Fibroblast of villous mesenchyme (primary cell): ENCODE measurements at regions not wholly inside any gene's neighbourhood (a gene's known extent, or its start where the extent isn't known, plus 50 kb on each side); places are given as distances from the start of the nearest gene placed in this dataset.

Source experiments
- DNase-seq: peaks from one replicate; pipeline ENCODE4 v3.0.0-alpha.2; 2010; ENCODE audit warnings: low read depth
- H3K4me3 ChIP-seq: 2 replicates; pipeline ENCODE4 v1.5.1; 2011; ENCODE audit warnings: low read depth, mild to moderate bottlenecking, low read length
- CTCF ChIP-seq: IDR thresholded peaks from 2 replicates; pipeline ENCODE4 v1.5.1; 2012; ENCODE audit warnings: low read depth, mild to moderate bottlenecking, low read length; ENCODE audit not compliant: insufficient read depth

GRCh38 chr2:6065703-6066102 lies 373.5 kb downstream of the SOX11 start:
- DNase-seq, result no peak
- TF ChIP-seq CTCF, result no peak
- H3K4me3 ChIP-seq, result no peak overlapping the region

- TF ChIP-seq CTCF, result no peak
- no peak overlapping the region for H3K4me3 ChIP-seq
- DNase-seq, result no peak
These were observed 374.9 kb downstream of the SOX11 start for GRCh38 chr2:6067089-6067488.

- no peak for DNase-seq
- H3K4me3 ChIP-seq, result no peak overlapping the region
- TF ChIP-seq CTCF, result no peak
These were observed 375.6 kb downstream of the SOX11 start for GRCh38 chr2:6067806-6068205.

GRCh38 chr2:6068429-6068828 lies 376.2 kb downstream of the SOX11 start:
- no peak overlapping the region for H3K4me3 ChIP-seq
- TF ChIP-seq CTCF, result no peak
- no peak for DNase-seq

GRCh38 chr2:6069381-6069780 lies 377.2 kb downstream of the SOX11 start:
- no peak for DNase-seq
- no peak overlapping the region for H3K4me3 ChIP-seq
- no peak for TF ChIP-seq CTCF

GRCh38 chr2:6071519-6071918 lies 379.3 kb downstream of the SOX11 start:
- H3K4me3 ChIP-seq, result no peak overlapping the region
- DNase-seq, result no peak
- TF ChIP-seq CTCF, result no peak

- no peak overlapping the region for H3K4me3 ChIP-seq
- DNase-seq, result no peak
- no peak for TF ChIP-seq CTCF
These were observed 380.1 kb downstream of the SOX11 start for GRCh38 chr2:6072276-6072675.
